NCI-H187 (cell line): ENCODE measurements at regions not wholly inside any gene's neighbourhood (a gene's known extent, or its start where the extent isn't known, plus 50 kb on each side); places are given as distances from the start of the nearest gene placed in this dataset.
"Not testable (repeated sequence)": the region's sequence is repeated elsewhere in the genome, so short reads cannot be mapped to it uniquely, and the experiment has no call there.

Source experiments
- DNase-seq, 2 experiments: peaks; one replicate each; lab custom pipeline; 2025; lab: John Stamatoyannopoulos, UW

GRCh38 chr2:131639001-131639620 is 111.4 kb downstream of the CCDC74A start:
- DNase-seq, result not testable (repeated sequence)

- DNase-seq, result no peak
Observed at GRCh38 chr2:131641414-131642206, 113.9 kb downstream of the CCDC74A start.

GRCh38 chr2:131643180-131643579 is 115.5 kb downstream of the CCDC74A start:
- DNase-seq, result not testable (repeated sequence)

- no peak for DNase-seq
Observed at GRCh38 chr2:131645177-131645765, 117.6 kb downstream of the CCDC74A start.

GRCh38 chr2:131646220-131646619 is 118.5 kb downstream of the CCDC74A start:
- DNase-seq, result not testable (repeated sequence)

GRCh38 chr2:131646669-131647297 is 119.1 kb downstream of the CCDC74A start:
- DNase-seq, result no peak

- not testable (repeated sequence) for DNase-seq
Observed at GRCh38 chr2:131648565-131648964, 120.9 kb downstream of the CCDC74A start.

GRCh38 chr2:131652246-131652645 is 124.6 kb downstream of the CCDC74A start:
- not testable (repeated sequence) for DNase-seq

GRCh38 chr2:131654107-131654506 is 126.4 kb downstream of the CCDC74A start:
- not testable (repeated sequence) for DNase-seq

- no peak for DNase-seq
Observed at GRCh38 chr2:131656816-131657633, 129.3 kb downstream of the CCDC74A start.

- DNase-seq, result no peak
Observed at GRCh38 chr2:131657895-131658768, 130.4 kb downstream of the CCDC74A start.

GRCh38 chr2:131658769-131659131 is 131.1 kb downstream of the CCDC74A start:
- DNase-seq, result no peak

GRCh38 chr2:131659168-131659572 is 131.5 kb downstream of the CCDC74A start:
- no peak for DNase-seq

GRCh38 chr2:131661101-131661782 is 133.6 kb downstream of the CCDC74A start:
- peak in 1 of 2 experiments; percentile 28 for DNase-seq

- DNase-seq, result not testable (repeated sequence)
Observed at GRCh38 chr2:131661884-131662535, 134.3 kb downstream of the CCDC74A start.

GRCh38 chr2:131663501-131663900 is 135.8 kb downstream of the CCDC74A start:
- DNase-seq, result not testable (repeated sequence)

- not testable (repeated sequence) for DNase-seq
Observed at GRCh38 chr2:131665716-131666115, 138.0 kb downstream of the CCDC74A start.

GRCh38 chr2:131668794-131669540 is 141.3 kb downstream of the CCDC74A start:
- not testable (repeated sequence) for DNase-seq
